OCI-LY1 (cell line): ENCODE measurements at regions not wholly inside any gene's neighbourhood (a gene's known extent, or its start where the extent isn't known, plus 50 kb on each side); places are given as distances from the start of the nearest gene placed in this dataset.

Experiments
- CTCF ChIP-seq: fragments of 200-600 bp; sonication (generic), shearing (Covaris generic); IDR thresholded peaks from 2 replicates; pipeline ENCODE4 v1.5.1; 2017; ENCODE audit warnings: mild to moderate bottlenecking, antibody characterized with exemption, low read length, moderate library complexity, mixed read lengths
- EZH2 ChIP-seq: fragments of 200-600 bp; sonication (generic), shearing (Covaris generic); IDR thresholded peaks from 2 replicates; pipeline ENCODE4 v1.8.0; 2017; ENCODE audit warnings: borderline replicate concordance, mixed run types, mild to moderate bottlenecking, antibody characterized with exemption, low read length, moderate library complexity, mixed read lengths

DNA sequence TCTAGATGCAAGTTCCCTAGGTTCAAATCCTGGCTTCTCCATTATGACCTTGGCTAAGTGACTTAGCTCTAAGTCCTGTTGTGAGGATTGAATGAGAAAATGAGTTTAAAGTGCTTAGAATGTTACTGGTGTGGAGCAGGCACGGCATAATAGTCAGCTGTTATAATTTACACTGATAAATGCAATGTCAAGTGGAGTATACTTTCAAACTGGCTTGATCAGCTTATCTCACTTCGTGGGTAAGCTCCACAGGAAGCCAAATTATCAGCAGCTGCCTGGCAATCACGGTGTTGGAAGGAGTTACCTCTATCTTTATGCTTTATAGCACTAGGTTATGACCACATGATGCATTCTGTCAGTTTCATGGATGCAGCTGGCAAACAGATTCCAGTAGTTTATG is 272.8 kb downstream of the OLFM4 start:
- TF ChIP-seq EZH2, result no peak
- TF ChIP-seq CTCF, result no peak
